Ovary (tissue), 7 donors: ENCODE measurements at regions not wholly inside any gene's neighbourhood (a gene's known extent, or its start where the extent isn't known, plus 50 kb on each side); places are given as distances from the start of the nearest gene placed in this dataset.

Experiments used
- DNase-seq, 5 donors: peaks; one replicate each; pipeline ENCODE4 v3.0.0-alpha.2; 2019 to 2020
- H3K27ac ChIP-seq, 2 donors: fragments of 200-600 bp; one replicate each; pipeline versions ENCODE4 v1.5.1 to v1.8.0; 2019 to 2022
- H3K27me3 ChIP-seq: fragments of 200-600 bp; one replicate; pipeline ENCODE4 v1.8.0; 2022
- H3K36me3 ChIP-seq: fragments of 200-600 bp; sonication (generic); one replicate; pipeline ENCODE4 v1.5.1; 2019
- H3K4me1 ChIP-seq: one replicate; pipeline ENCODE4 v1.8.1; 2013; ENCODE audit warnings: mild to moderate bottlenecking, moderate library complexity; ENCODE audit not compliant: insufficient read depth
- H3K4me3 ChIP-seq: fragments of 200-600 bp; sonication (generic); one replicate; pipeline ENCODE4 v1.5.1; 2017
- H3K9me3 ChIP-seq, 2 donors: fragments of 200-600 bp in 1 of 2; sonication (generic) in 1 of 2; one replicate each; pipeline versions ENCODE4 v1.5.1 to v1.8.1; 2013 to 2019; ENCODE audit warnings: mild to moderate bottlenecking in 1 of 2, moderate library complexity in 1 of 2
- CTCF ChIP-seq, 3 donors: fragments of 450-650 bp in 2 of 3; fragments of 200-600 bp in 1 of 3; IDR thresholded peaks; one replicate each; pipeline versions ENCODE4 v1.5.1 to v1.8.0; 2016 to 2022; ENCODE audit warnings: antibody characterized with exemption in 3 of 3, mild to moderate bottlenecking in 1 of 3
- EP300 ChIP-seq: sonication (generic); formaldehyde crosslinking; IDR thresholded peaks from one replicate; pipeline ENCODE4 v1.6.1; 2017; ENCODE audit warnings: antibody characterized with exemption
- POLR2A ChIP-seq: fragments of 450-650 bp; IDR thresholded peaks from one replicate; pipeline ENCODE4 v1.6.1; 2017; ENCODE audit warnings: antibody characterized with exemption, mild to moderate bottlenecking, moderate library complexity
- WGBS, 3 donors: extraction: QIAGEN DNeasy Blood & Tissue Kit in 1 of 3; methylation state at CpG; one replicate each; pipeline versions ENCODE4 v1.1.5 to v1.1.7; 2013 to 2017; 5-methylcytosine and 5-hydroxymethylcytosine counted together
- intact Hi-C, 4 donors: fragments of 100-400 bp; cut with DNase I; formaldehyde crosslinking; loops; one replicate each; pipeline versions ENCODE4 v1.11.0 to v1.15.1; 2022 to 2023
- donor health status: DM: no; HTN: no; CAD: no; lungs with moderate emphysema.
- donor health status: DM: no; HTN: no; CAD: no.
- donor health status: Bipolar disorder and iron deficiency.
- donor health status: DM: no; HTN: no; CAD: no.
- donor health status: DM: yes; HTN: yes; CAD: no.

GRCh38 chr17:78291944-78292910, 60.8 kb downstream of the TMEM235 start:
- TF ChIP-seq CTCF (IDR thresholded peaks at IDR 0.05) (no peak), EP300 (no peak), POLR2A (no peak)
- H3K36me3 ChIP-seq = no peaks in the 10 kb centered on the region
- intact Hi-C loops = loop anchor here in 3 of 4 donors (5.0 to 10.0 kb wide), 3 partner anchors 65 to 133 kb away; no protein-coding TSS in a partner anchor

GRCh38 chr17:78290721-78291120, 59.3 kb downstream of the TMEM235 start:
- Histone ChIP-seq H3K4me3 (no peak overlapping the region), H3K36me3 (no peaks in the 10 kb centered on the region), H3K4me1 (no peaks in the 10 kb centered on the region), H3K27ac (no peak overlapping the region), H3K9me3 (no peaks in the 10 kb centered on the region), H3K27me3 (no peaks in the 10 kb centered on the region)
- DNase-seq = no peak
- TF ChIP-seq POLR2A = no peak
- no peak for TF ChIP-seq CTCF (IDR thresholded peaks at IDR 0.05)
- no peak for TF ChIP-seq EP300
- 91 to 98% (median 96%) methylated on average over 7 of the region's 7 CpGs for WGBS, 3 donors
- intact Hi-C loops = loop anchor here in 3 of 4 donors (1.0 to 10.0 kb wide), 4 partner anchors 67 to 134 kb away; no protein-coding TSS in a partner anchor

More at GRCh38 chr17:78291944-78292910, 60.8 kb downstream of the TMEM235 start:
- no peak for DNase-seq
- 83 to 87% (median 86%) methylated on average over 26 of the region's 26 CpGs for WGBS, 3 donors
- Histone ChIP-seq H3K4me3 (no peak overlapping the region), H3K27ac (no peak overlapping the region), H3K9me3 (no peaks in the 10 kb centered on the region), H3K4me1 (no peaks in the 10 kb centered on the region), H3K27me3 (no peaks in the 10 kb centered on the region)
